Omental fat pad (tissue), 3 donors: ENCODE measurements at regions not wholly inside any gene's neighbourhood (a gene's known extent, or its start where the extent isn't known, plus 50 kb on each side); places are given as distances from the start of the nearest gene placed in this dataset.

ENCODE experiments used
- ATAC-seq: fragments of 150-250 bp; one replicate; pipeline ENCODE4 v1.9.1; 2016; ENCODE audit warnings: mild to moderate bottlenecking, moderate library complexity; ENCODE audit not compliant: low FRiP score
- DNase-seq: peaks from one replicate; pipeline ENCODE4 v3.0.0-alpha.2; 2019; ENCODE audit warnings: low spot score
- CTCF ChIP-seq, 3 donors: fragments of 450-650 bp; IDR thresholded peaks; one replicate each; pipeline ENCODE4 v1.5.1; 2016 to 2017; ENCODE audit warnings: antibody characterized with exemption in 3 of 3, mild to moderate bottlenecking in 3 of 3, moderate library complexity in 2 of 3

- ATAC-seq: no peak
- DNase-seq: no peak
- TF ChIP-seq CTCF (IDR thresholded peaks at IDR 0.05): no peak
These were observed 70.9 kb upstream of the GSE1 start for GRCh38 chr16:85541980-85542900.

- TF ChIP-seq CTCF (IDR thresholded peaks at IDR 0.05): no peak
- ATAC-seq: no peak
- no peak for DNase-seq
These were observed 69.6 kb upstream of the GSE1 start for GRCh38 chr16:85543536-85543935.

- no peak for TF ChIP-seq CTCF (IDR thresholded peaks at IDR 0.05)
- ATAC-seq (no peak), DNase-seq (no peak)
These were observed 69.1 kb upstream of the GSE1 start for GRCh38 chr16:85544016-85544415.

- DNase-seq (no peak), ATAC-seq (no peak)
- TF ChIP-seq CTCF (IDR thresholded peaks at IDR 0.05): no peak
These were observed 68.5 kb upstream of the GSE1 start for GRCh38 chr16:85544668-85545067.

- ATAC-seq (no peak), DNase-seq (no peak)
- TF ChIP-seq CTCF (IDR thresholded peaks at IDR 0.05): no peak
These were observed 67.8 kb upstream of the GSE1 start for GRCh38 chr16:85545227-85545818.

GRCh38 chr16:85546585-85547447, 66.3 kb upstream of the GSE1 start:
- no peak for ATAC-seq
- no peak for TF ChIP-seq CTCF (IDR thresholded peaks at IDR 0.05)
- no peak for DNase-seq
